RWPE1 (cell line): ENCODE measurements at regions not wholly inside any gene's neighbourhood (a gene's known extent, or its start where the extent isn't known, plus 50 kb on each side); places are given as distances from the start of the nearest gene placed in this dataset.

Source experiments
- CTCF ChIA-PET: fragments of 350-600 bp; sonication (Branson Sonifier 250); formaldehyde crosslinking; extraction: SDS; loops from one replicate; lab custom pipeline; 2021; lab: Yijun Ruan, JAX
- POLR2A ChIA-PET: fragments of 400-600 bp; formaldehyde crosslinking; extraction: SDS; loops from one replicate; lab custom pipeline; 2020; ENCODE audit warnings: antibody characterized with exemption; ENCODE audit not compliant: low non-redundant PET; lab: Yijun Ruan, JAX
- DNase-seq: peaks from one replicate; pipeline ENCODE4 v3.0.0; 2012; ENCODE audit warnings: low spot score
- H3K27ac ChIP-seq: fragments of 450-650 bp; 2 replicates; pipeline ENCODE4 v1.5.1; 2017
- CTCF ChIP-seq: fragments of 450-650 bp; conservative IDR thresholded peaks from 2 replicates; pipeline ENCODE4 v1.5.1; 2017; ENCODE audit warnings: low read depth, mild to moderate bottlenecking

- TF ChIP-seq CTCF = no peak
- ChIA-PET POLR2A (no interaction called here), CTCF (interaction anchor here (1.2 kb wide), 1 partner anchor 22 kb away, joined by 3 read pairs; no protein-coding TSS in a partner anchor)
- DNase-seq = no peak
- H3K27ac ChIP-seq = no peak overlapping the region
Observed at GRCh38 chr13:72544042-72544441, 183.4 kb downstream of the MZT1 start.

GRCh38 chr13:72542241-72542640 is 185.2 kb downstream of the MZT1 start:
- TF ChIP-seq CTCF = no peak

GRCh38 chr13:72541674-72542073 is 185.8 kb downstream of the MZT1 start:
- no peak for TF ChIP-seq CTCF
- DNase-seq = peak; percentile 54
- ChIA-PET CTCF (interaction anchor here (0.6 kb wide), 1 partner anchor 155 kb away, joined by 5 read pairs; no protein-coding TSS in a partner anchor), POLR2A (no interaction called here)
- no peak overlapping the region for H3K27ac ChIP-seq

More at GRCh38 chr13:72542241-72542640, 185.2 kb downstream of the MZT1 start:
- ChIA-PET CTCF (interaction anchor here (0.6 kb wide), 1 partner anchor 155 kb away, joined by 5 read pairs; no protein-coding TSS in a partner anchor), POLR2A (no interaction called here)
- DNase-seq = no peak
- H3K27ac ChIP-seq = no peak overlapping the region

- no peak for DNase-seq
- TF ChIP-seq CTCF = no peak
- H3K27ac ChIP-seq = no peak overlapping the region
- ChIA-PET CTCF (no interaction called here), POLR2A (no interaction called here)
Observed at GRCh38 chr13:72540881-72541280, 186.5 kb downstream of the MZT1 start.

DNA sequence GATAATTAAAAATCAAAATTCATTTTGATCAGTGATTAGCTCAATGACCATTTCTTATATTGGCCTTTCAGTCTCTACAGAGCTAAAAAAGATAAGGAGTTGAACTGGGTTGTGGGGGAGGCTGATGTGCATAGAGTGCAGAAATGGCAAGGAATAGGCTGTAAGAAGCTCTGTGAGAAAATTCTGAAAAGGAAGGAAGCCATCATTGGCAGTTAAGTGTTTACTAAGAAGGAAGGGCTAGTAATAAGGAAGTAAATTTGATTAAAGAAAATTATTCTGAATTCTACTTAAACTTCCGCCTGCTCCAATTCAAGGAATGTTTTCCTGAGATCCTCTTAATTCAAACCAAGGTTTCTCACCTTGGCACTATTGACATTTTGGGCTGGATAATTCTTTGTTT is 187.5 kb downstream of the MZT1 start:
- no peak for TF ChIP-seq CTCF
- POLR2A ChIA-PET = no interaction called here
- no peak overlapping the region for H3K27ac ChIP-seq
- no peak for DNase-seq
- CTCF ChIA-PET = interaction anchor here (0.6 to 0.7 kb wide), 2 partner anchors 62 to 146 kb away, joined by 3 read pairs; no protein-coding TSS in a partner anchor

GRCh38 chr13:72537782-72538181 is 189.6 kb downstream of the MZT1 start:
- POLR2A ChIA-PET = no interaction called here
- H3K27ac ChIP-seq = no peak overlapping the region
- DNase-seq = no peak
- TF ChIP-seq CTCF = no peak
- CTCF ChIA-PET = interaction anchor here (0.8 kb wide), 1 partner anchor 20 kb away, joined by 3 read pairs; no protein-coding TSS in a partner anchor
